ENCODE measurements at regions not wholly inside any gene's neighbourhood (a gene's known extent, or its start where the extent isn't known, plus 50 kb on each side); places are given as distances from the start of the nearest gene placed in this dataset.

DNA sequence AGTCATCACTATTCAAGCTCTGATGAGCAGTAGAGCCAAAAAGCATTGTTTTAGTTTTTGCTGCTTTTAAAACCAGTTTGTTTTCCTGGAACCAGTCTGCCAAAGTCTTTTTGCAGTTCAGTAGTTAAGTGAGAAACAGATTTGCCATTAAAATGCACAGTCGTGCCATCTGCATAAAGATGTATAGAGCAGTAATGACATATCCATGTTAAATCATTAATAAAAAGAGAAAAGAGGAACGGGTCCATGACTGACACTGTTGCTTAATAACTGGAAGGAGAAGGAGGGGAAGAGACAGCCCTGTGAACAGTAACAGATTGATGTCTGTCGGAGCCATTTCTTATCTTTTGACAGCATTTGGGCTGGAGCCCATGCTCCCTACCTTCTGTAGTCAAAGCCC lies 704.6 kb downstream of the SATB2 start:
- H3K27ac ChIP-seq (ENCODE audit: low read depth, low read length) = no peak overlapping the region
- H3K36me3 ChIP-seq (ENCODE audit: control insufficient read depth, insufficient read depth, low read length) = no peaks in the 10 kb centered on the region
- H3K27me3 ChIP-seq (ENCODE audit: control insufficient read depth, insufficient read depth, low read length) = no peaks in the 10 kb centered on the region
- H3K4me1 ChIP-seq (ENCODE audit: control insufficient read depth, insufficient read depth, low read length) = no peaks in the 10 kb centered on the region
- H3K4me3 ChIP-seq (ENCODE audit: low read length) = no peak overlapping the region
- no peak overlapping the region for H3K9ac ChIP-seq (ENCODE audit: low read length)

DNA sequence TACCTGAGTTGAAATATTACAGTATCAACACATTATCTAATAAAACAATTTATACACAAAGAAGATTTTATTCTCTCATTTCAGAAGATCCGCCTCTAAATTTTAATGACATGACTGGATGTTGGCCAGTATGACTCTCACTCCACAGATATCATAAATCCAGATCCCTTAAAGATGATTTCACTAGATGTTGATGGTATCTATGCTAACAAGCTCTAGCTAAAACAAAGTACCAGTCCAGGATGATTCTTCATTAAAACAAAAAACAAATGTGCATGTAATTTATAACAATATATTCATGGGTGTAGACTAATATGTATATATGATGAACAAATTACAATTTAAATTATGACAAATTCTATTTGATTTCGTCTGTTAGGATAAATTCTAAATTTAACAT lies 708.4 kb downstream of the SATB2 start:
- no peak overlapping the region for H3K27ac ChIP-seq (ENCODE audit: low read depth, low read length)
- no peaks in the 10 kb centered on the region for H3K36me3 ChIP-seq (ENCODE audit: control insufficient read depth, insufficient read depth, low read length)
- no peak overlapping the region for H3K4me3 ChIP-seq (ENCODE audit: low read length)
- no peaks in the 10 kb centered on the region for H3K4me1 ChIP-seq (ENCODE audit: control insufficient read depth, insufficient read depth, low read length)
- no peak overlapping the region for H3K9ac ChIP-seq (ENCODE audit: low read length)
- no peaks in the 10 kb centered on the region for H3K27me3 ChIP-seq (ENCODE audit: control insufficient read depth, insufficient read depth, low read length)

DNA sequence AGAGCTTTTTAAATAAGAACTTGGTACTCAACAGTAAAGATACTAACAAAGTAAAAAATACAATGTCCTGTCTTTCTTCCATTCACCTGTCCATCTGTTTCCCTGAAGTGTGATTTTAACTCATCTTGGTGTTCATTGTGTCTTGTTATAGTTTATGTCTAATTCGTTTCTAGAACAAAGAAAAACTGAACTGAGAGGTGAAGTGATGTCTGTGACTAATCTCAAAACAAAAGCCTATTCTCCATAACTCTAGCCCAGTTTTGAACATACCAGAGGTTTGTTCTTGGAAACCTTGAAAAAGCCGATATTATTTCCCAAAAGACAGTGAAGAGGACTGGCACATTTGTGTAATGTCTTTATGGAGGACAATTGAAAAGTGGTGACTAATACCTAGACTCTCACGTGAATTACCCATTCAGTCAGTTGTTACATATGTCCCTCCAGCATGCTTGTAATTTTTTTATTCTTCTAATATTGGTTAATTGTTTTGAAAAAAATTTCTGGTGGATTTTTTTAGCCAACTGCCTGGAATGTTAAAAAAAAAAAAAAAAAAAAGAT lies 725.8 kb downstream of the SATB2 start:
- Histone ChIP-seq H3K27me3 (ENCODE audit: control insufficient read depth, insufficient read depth, low read length) (no peaks in the 10 kb centered on the region), H3K27ac (ENCODE audit: low read depth, low read length) (no peak overlapping the region), H3K4me1 (ENCODE audit: control insufficient read depth, insufficient read depth, low read length) (no peaks in the 10 kb centered on the region), H3K36me3 (ENCODE audit: control insufficient read depth, insufficient read depth, low read length) (no peaks in the 10 kb centered on the region), H3K9ac (ENCODE audit: low read length) (no peak overlapping the region), H3K4me3 (ENCODE audit: low read length) (no peak overlapping the region)

DNA sequence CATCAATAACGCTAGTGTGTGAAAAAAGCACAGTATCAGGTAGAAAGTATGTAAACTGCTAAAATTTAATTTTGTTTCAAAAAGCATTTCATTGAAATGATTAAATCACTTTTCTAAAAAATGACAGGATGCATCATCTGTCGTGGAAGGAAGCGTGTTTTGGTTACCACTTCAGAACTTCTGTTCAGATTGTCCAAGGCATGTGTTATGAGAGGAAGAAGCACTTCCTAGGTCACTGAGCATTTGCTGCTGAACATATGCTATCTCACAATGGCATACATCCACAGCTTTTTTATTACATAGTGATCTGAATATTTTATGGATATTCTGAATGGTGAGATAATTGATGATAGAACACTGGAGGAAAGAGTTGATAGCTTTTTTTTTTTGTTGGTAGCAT lies 737.5 kb downstream of the SATB2 start:
- Histone ChIP-seq H3K36me3 (ENCODE audit: control insufficient read depth, insufficient read depth, low read length) (no peaks in the 10 kb centered on the region), H3K4me1 (ENCODE audit: control insufficient read depth, insufficient read depth, low read length) (no peaks in the 10 kb centered on the region), H3K27ac (ENCODE audit: low read depth, low read length) (no peak overlapping the region), H3K4me3 (ENCODE audit: low read length) (no peak overlapping the region), H3K27me3 (ENCODE audit: control insufficient read depth, insufficient read depth, low read length) (no peaks in the 10 kb centered on the region), H3K9ac (ENCODE audit: low read length) (no peak overlapping the region)

DNA sequence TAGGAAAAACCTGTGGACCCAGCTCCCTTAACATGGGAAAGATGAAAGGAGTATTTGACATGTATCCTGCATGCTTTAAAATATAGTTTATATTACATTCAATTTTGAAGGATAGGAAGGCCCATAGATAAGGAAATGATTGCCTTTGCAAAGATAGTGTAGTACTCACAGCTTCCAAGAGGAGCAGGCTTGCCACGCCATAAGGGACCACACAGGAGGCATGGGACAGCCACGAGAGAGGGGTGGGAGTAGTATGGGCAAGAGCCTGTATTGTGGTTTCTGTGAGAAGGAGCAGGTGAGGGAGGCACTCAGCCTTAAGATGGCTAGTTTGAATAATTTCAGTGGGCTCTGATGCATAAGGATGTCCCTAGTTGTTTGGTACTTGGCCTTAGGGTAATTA lies 740.3 kb downstream of the SATB2 start:
- Histone ChIP-seq H3K4me1 (ENCODE audit: control insufficient read depth, insufficient read depth, low read length) (no peaks in the 10 kb centered on the region), H3K27me3 (ENCODE audit: control insufficient read depth, insufficient read depth, low read length) (no peaks in the 10 kb centered on the region), H3K27ac (ENCODE audit: low read depth, low read length) (no peak overlapping the region), H3K9ac (ENCODE audit: low read length) (no peak overlapping the region), H3K4me3 (ENCODE audit: low read length) (no peak overlapping the region), H3K36me3 (ENCODE audit: control insufficient read depth, insufficient read depth, low read length) (no peaks in the 10 kb centered on the region)

DNA sequence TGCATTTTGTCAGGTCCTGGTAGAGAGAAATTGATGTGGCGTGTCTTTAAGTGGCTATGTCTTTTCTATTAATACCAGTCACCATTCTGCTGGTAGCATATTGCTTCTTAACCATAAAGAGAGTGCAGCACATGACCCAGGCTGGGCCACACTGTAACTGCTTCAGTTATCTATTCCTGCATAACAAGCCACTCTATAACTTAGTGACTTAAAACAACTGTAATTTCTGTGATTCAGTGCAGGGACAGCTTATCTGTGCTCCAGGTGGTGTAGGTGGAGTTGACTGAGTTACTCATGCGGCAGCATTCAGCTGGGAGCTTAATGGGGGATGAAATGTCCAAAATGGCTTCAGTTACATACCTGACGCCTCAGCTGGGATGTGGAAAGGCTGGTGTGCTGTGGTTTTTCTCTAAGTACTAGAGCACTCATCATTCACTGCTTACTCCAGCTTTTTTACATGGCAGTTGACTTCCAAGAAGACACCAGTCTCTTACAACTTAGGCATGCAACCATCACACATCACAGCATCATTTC lies 742.4 kb downstream of the SATB2 start:
- no peak overlapping the region for H3K27ac ChIP-seq (ENCODE audit: low read depth, low read length)
- H3K4me1 ChIP-seq (ENCODE audit: control insufficient read depth, insufficient read depth, low read length) = no peaks in the 10 kb centered on the region
- no peak overlapping the region for H3K4me3 ChIP-seq (ENCODE audit: low read length)
- no peak overlapping the region for H3K9ac ChIP-seq (ENCODE audit: low read length)
- no peaks in the 10 kb centered on the region for H3K36me3 ChIP-seq (ENCODE audit: control insufficient read depth, insufficient read depth, low read length)
- no peaks in the 10 kb centered on the region for H3K27me3 ChIP-seq (ENCODE audit: control insufficient read depth, insufficient read depth, low read length)

DNA sequence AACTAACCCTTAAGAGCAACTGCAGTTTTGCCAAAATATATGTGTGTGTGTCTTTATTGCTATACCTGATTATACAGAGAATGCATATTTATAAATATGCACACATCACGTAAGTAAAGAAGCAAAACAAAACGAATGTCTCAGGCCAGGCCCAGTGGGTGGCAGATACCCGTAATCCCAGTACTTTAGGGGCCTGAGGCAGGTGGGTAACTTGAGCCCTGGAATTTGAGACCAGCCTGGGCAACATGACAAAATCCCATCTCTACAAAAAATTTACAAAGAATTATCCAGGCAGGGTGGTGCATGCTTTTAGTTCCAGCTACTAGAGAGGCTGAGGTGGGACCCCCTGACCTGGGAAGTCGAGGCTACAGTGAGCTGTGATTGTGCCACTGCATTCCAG lies 745.3 kb downstream of the SATB2 start:
- Histone ChIP-seq H3K36me3 (ENCODE audit: control insufficient read depth, insufficient read depth, low read length) (no peaks in the 10 kb centered on the region), H3K4me1 (ENCODE audit: control insufficient read depth, insufficient read depth, low read length) (no peaks in the 10 kb centered on the region), H3K27me3 (ENCODE audit: control insufficient read depth, insufficient read depth, low read length) (no peaks in the 10 kb centered on the region), H3K27ac (ENCODE audit: low read depth, low read length) (no peak overlapping the region), H3K4me3 (ENCODE audit: low read length) (no peak overlapping the region), H3K9ac (ENCODE audit: low read length) (no peak overlapping the region)

DNA sequence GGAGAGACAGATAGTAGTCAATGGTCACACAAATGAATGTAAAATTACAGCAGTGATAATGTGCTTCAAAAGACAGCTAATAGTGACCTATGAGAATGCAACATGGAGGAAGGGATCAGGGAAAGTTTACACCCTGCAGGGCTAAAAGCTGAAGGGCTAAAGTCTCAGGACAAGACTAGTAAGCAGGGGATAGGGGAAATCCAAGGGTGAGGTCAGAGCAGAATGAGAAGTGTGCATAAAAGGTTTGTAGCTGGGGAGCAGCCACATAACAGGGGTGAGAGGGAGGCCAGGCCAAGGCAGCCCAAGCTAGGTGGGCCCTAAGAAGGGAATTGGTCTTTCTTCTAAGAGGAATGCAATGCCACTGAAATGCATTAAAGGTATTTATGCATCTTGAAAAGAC lies 746.3 kb downstream of the SATB2 start:
- Histone ChIP-seq H3K9ac (ENCODE audit: low read length) (no peak overlapping the region), H3K27me3 (ENCODE audit: control insufficient read depth, insufficient read depth, low read length) (no peaks in the 10 kb centered on the region), H3K4me3 (ENCODE audit: low read length) (no peak overlapping the region), H3K4me1 (ENCODE audit: control insufficient read depth, insufficient read depth, low read length) (no peaks in the 10 kb centered on the region), H3K27ac (ENCODE audit: low read depth, low read length) (no peak overlapping the region), H3K36me3 (ENCODE audit: control insufficient read depth, insufficient read depth, low read length) (no peaks in the 10 kb centered on the region)

DNA sequence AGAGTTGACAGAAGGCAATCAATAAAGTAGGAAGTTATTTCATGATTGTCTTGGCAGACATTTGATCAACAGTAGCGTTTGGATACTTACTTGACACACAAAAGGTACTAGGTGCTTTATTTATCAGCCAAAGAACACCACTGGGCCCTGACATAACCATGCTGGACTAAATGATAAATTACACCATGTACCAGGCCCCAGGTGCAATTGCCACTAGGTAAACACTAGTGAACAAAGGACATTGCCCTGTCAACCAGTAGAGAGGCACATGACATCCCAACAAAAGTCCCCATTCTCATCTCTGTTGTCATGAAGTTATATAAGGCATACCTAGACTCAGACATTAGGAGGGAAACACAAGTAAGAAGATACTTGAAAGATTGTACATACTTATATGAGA lies 747.2 kb downstream of the SATB2 start:
- H3K27me3 ChIP-seq (ENCODE audit: control insufficient read depth, insufficient read depth, low read length) = no peaks in the 10 kb centered on the region
- no peak overlapping the region for H3K27ac ChIP-seq (ENCODE audit: low read depth, low read length)
- no peaks in the 10 kb centered on the region for H3K36me3 ChIP-seq (ENCODE audit: control insufficient read depth, insufficient read depth, low read length)
- H3K9ac ChIP-seq (ENCODE audit: low read length) = no peak overlapping the region
- H3K4me1 ChIP-seq (ENCODE audit: control insufficient read depth, insufficient read depth, low read length) = no peaks in the 10 kb centered on the region
- no peak overlapping the region for H3K4me3 ChIP-seq (ENCODE audit: low read length)

DNA sequence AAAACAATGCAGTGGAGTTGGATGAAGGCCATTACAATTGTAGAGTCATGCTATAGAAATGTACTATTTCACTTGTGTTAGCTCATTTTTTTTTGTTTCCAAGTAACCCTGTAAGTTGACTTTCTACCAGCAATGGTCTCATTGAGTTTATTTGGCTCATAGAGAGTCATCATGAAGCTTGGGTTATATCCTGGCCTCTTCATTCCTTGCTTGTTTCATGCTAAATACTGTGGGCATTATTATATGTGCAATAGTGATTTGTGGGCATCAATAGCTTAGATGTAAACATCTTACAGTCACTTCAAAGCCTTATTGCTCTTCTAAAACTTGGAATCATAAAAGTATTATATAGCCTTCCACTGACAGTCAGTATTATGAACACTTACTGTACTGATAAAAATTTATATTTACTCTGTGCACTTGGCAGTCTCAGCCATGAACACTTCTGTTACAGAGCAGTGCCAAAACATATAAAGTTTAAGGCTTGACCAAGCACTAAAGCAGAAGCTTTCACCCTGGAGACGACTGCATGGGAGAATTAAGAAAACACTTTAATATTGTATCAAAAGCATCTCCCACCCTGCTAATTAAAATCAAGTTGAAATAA lies 751.2 kb downstream of the SATB2 start:
- no peaks in the 10 kb centered on the region for H3K27me3 ChIP-seq (ENCODE audit: control insufficient read depth, insufficient read depth, low read length)
- no peaks in the 10 kb centered on the region for H3K36me3 ChIP-seq (ENCODE audit: control insufficient read depth, insufficient read depth, low read length)
- no peak overlapping the region for H3K9ac ChIP-seq (ENCODE audit: low read length)
- H3K4me3 ChIP-seq (ENCODE audit: low read length) = no peak overlapping the region
- no peak overlapping the region for H3K27ac ChIP-seq (ENCODE audit: low read depth, low read length)
- H3K4me1 ChIP-seq (ENCODE audit: control insufficient read depth, insufficient read depth, low read length) = no peaks in the 10 kb centered on the region

DNA sequence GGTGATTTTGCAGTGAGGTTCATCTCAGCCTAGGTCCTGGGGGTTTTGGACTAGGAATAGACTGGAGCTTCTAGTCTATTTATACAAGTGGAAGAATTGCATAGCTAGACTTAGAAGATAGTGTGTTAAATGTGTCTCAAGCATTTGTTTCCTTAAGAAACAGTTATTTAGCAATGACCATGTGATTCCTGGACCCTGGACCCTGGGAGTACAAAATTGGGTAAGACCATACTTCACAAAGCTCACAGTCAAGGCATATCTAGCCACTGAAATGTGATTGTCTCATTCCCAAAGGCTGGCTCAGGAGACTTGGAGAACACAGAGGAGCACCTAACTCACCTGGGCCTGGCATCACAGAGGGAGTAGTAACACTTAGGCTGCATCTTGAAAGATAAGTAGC lies 754.5 kb downstream of the SATB2 start:
- H3K36me3 ChIP-seq (ENCODE audit: control insufficient read depth, insufficient read depth, low read length) = no peaks in the 10 kb centered on the region
- H3K4me3 ChIP-seq (ENCODE audit: low read length) = no peak overlapping the region
- no peak overlapping the region for H3K27ac ChIP-seq (ENCODE audit: low read depth, low read length)
- H3K4me1 ChIP-seq (ENCODE audit: control insufficient read depth, insufficient read depth, low read length) = no peaks in the 10 kb centered on the region
- no peaks in the 10 kb centered on the region for H3K27me3 ChIP-seq (ENCODE audit: control insufficient read depth, insufficient read depth, low read length)
- H3K9ac ChIP-seq (ENCODE audit: low read length) = no peak overlapping the region

DNA sequence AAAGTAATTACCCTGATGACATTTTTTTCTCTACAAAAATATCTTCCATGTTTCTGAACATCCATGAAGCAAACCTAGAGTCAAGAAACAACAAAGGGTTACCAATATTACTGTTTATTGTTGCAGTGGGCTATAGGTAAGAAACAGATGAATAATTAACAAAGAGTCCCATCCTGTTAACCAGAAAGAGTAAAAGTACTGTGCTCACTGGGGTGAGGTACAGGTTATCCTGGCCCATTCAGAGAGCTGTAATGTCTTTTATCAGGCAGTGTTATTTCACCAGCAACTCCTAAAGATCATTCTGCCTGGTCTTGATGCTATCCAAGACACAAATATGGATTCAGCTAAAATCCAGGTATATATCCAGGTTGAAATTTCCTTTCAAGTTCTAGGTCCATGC lies 754.9 kb downstream of the SATB2 start:
- no peaks in the 10 kb centered on the region for H3K27me3 ChIP-seq (ENCODE audit: control insufficient read depth, insufficient read depth, low read length)
- H3K9ac ChIP-seq (ENCODE audit: low read length) = no peak overlapping the region
- no peaks in the 10 kb centered on the region for H3K36me3 ChIP-seq (ENCODE audit: control insufficient read depth, insufficient read depth, low read length)
- H3K4me3 ChIP-seq (ENCODE audit: low read length) = no peak overlapping the region
- no peak overlapping the region for H3K27ac ChIP-seq (ENCODE audit: low read depth, low read length)
- no peaks in the 10 kb centered on the region for H3K4me1 ChIP-seq (ENCODE audit: control insufficient read depth, insufficient read depth, low read length)

DNA sequence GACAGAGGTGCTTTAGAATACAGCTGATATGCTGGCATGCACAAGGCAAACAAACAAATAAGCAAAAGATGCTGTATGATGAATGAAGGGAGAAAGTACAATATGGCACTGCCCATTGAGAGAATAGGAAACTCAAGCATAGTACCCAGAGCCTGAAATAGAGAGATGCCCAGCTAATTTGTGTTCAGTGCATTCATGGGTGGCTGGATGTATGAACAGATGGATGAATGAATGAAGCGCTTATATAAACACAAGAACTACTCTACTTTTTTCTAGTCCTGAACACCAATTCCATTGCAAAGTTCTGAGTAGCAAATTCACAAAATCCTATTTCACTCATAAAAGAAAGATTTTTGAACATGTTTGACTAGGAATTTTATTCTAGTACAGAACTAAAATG lies 756.3 kb downstream of the SATB2 start:
- H3K4me1 ChIP-seq (ENCODE audit: control insufficient read depth, insufficient read depth, low read length) = no peaks in the 10 kb centered on the region
- no peak overlapping the region for H3K9ac ChIP-seq (ENCODE audit: low read length)
- H3K36me3 ChIP-seq (ENCODE audit: control insufficient read depth, insufficient read depth, low read length) = no peaks in the 10 kb centered on the region
- no peak overlapping the region for H3K27ac ChIP-seq (ENCODE audit: low read depth, low read length)
- no peaks in the 10 kb centered on the region for H3K27me3 ChIP-seq (ENCODE audit: control insufficient read depth, insufficient read depth, low read length)
- H3K4me3 ChIP-seq (ENCODE audit: low read length) = no peak overlapping the region

Measured in rectal smooth muscle tissue (tissue), 1 donor.